PC-3 (cell line): ENCODE measurements at regions not wholly inside any gene's neighbourhood (a gene's known extent, or its start where the extent isn't known, plus 50 kb on each side); places are given as distances from the start of the nearest gene placed in this dataset.

Experiments used
- ATAC-seq: fragments of 200-7000 bp; cut with Tn5 transposase; 2 replicates; pipeline ENCODE4 v1.9.1; 2020; ENCODE audit warnings: mild to moderate bottlenecking, moderate library complexity
- BruUV-seq: library from RNA; stranded (reverse); fragments of 400-500 nt; replicated peaks from 2 replicates; lab custom pipeline; 2021; lab: Mats Ljungman, UMichigan
- CTCF ChIA-PET: fragments of 300-600 bp; sonication (Branson Sonifier 250); formaldehyde crosslinking; loops from one replicate; lab custom pipeline; 2022; ENCODE audit warnings: antibody characterized with exemption; lab: Charles Lee
- POLR2A ChIA-PET: fragments of 300-600 bp; sonication (Branson Sonifier 250); formaldehyde crosslinking; loops from one replicate; lab custom pipeline; 2022; ENCODE audit warnings: antibody characterized with exemption; ENCODE audit not compliant: unreplicated experiment; lab: Charles Lee
- DNase-seq: peaks from one replicate; pipeline ENCODE4 v3.0.0-alpha.2; 2015
- H2AFZ ChIP-seq: fragments of 300-600 bp; sonication (generic); 2 replicates; pipeline ENCODE4 v1.6.0; 2016; ENCODE audit warnings: antibody characterized with exemption, low read length
- H3F3A ChIP-seq: fragments of 300-600 bp; sonication (generic); one replicate; pipeline ENCODE4 v1.6.0; 2017; ENCODE audit warnings: antibody characterized with exemption, low read length, control low read depth, mild to moderate bottlenecking; ENCODE audit not compliant: unreplicated experiment
- H3K27ac ChIP-seq: fragments of 300-600 bp; sonication (generic); 2 replicates; pipeline ENCODE4 v1.5.1; 2016; ENCODE audit warnings: mild to moderate bottlenecking, low read length
- H3K27me3 ChIP-seq: fragments of 300-600 bp; sonication (generic); 2 replicates; pipeline ENCODE4 v1.6.1; 2016; ENCODE audit warnings: low read length, mixed read lengths
- H3K36me3 ChIP-seq: fragments of 300-600 bp; sonication (generic); 2 replicates; pipeline ENCODE4 v1.6.1; 2016; ENCODE audit warnings: low read depth, mixed run types, low read length, mixed read lengths
- H3K4me1 ChIP-seq: fragments of 300-600 bp; sonication (generic); 2 replicates; pipeline ENCODE4 v1.5.1; 2016; ENCODE audit warnings: low read length; ENCODE audit not compliant: insufficient read depth
- H3K4me2 ChIP-seq: fragments of 300-600 bp; sonication (generic); 2 replicates; pipeline ENCODE4 v1.6.0; 2016; ENCODE audit warnings: low read length
- H3K4me3 ChIP-seq: fragments of 300-600 bp; sonication (generic); 2 replicates; pipeline ENCODE4 v1.5.1; 2016; ENCODE audit warnings: mild to moderate bottlenecking, low read length, mixed read lengths
- H3K79me2 ChIP-seq: fragments of 300-600 bp; sonication (generic); 2 replicates; pipeline ENCODE4 v1.6.1; 2017; ENCODE audit warnings: low read length, mixed read lengths
- H3K9ac ChIP-seq: fragments of 300-600 bp; sonication (generic); 2 replicates; pipeline ENCODE4 v1.6.0; 2016; ENCODE audit warnings: mild to moderate bottlenecking, low read length
- H3K9me2 ChIP-seq: fragments of 300-600 bp; sonication (generic); replicated peaks from 2 replicates; pipeline ENCODE4 v1.6.1; 2016; ENCODE audit warnings: mixed run types, low read length, mixed read lengths
- H3K9me3 ChIP-seq: fragments of 300-600 bp; sonication (generic); 2 replicates; pipeline ENCODE4 v1.6.1; 2016; ENCODE audit warnings: low read length, mixed read lengths
- H4K20me1 ChIP-seq: fragments of 300-600 bp; sonication (generic); 2 replicates; pipeline ENCODE4 v1.6.1; 2016; ENCODE audit warnings: low read length, mixed read lengths
- CTCF ChIP-seq: fragments of 300-600 bp; sonication (generic); conservative IDR thresholded peaks from 2 replicates; pipeline ENCODE4 v1.5.1; 2017; ENCODE audit warnings: antibody characterized with exemption, low read depth, mild to moderate bottlenecking, low read length
- EZH2 ChIP-seq: fragments of 300-600 bp; sonication (generic); IDR thresholded peaks from one replicate; pipeline ENCODE4 v1.6.1; 2017; ENCODE audit warnings: antibody characterized with exemption, mild to moderate bottlenecking, low read length; ENCODE audit not compliant: unreplicated experiment
- EZH2phosphoT487 ChIP-seq: fragments of 300-600 bp; sonication (generic); IDR thresholded peaks from 2 replicates; pipeline ENCODE4 v1.6.1; 2018; ENCODE audit warnings: mild to moderate bottlenecking, antibody characterized with exemption, low read length, borderline replicate concordance
- intact Hi-C: fragments of 100-400 bp; cut with micrococcal nuclease; formaldehyde crosslinking; loops from 2 replicates; pipeline ENCODE4 v1.9.0; 2023

DNA sequence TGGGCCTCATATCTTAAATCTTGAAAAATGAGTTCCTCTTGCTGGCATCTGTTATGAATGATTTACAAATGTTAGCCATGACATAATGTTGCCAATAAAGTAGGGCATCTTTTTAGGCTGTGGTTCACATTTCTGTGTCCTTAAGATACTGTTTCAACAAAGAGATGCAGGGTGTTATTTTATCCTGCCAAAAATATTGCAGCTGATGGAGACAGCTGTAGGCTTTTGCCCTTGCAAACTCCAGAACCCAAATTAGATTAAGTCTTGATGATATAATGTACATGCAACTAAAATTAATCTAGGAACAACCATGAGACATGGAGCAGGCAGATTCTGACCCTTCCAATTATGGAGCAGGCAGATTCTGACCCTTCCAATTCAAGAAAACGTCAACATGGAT, 228.2 kb upstream of the GRIN3A start:
- ChIA-PET POLR2A (no interaction called here), CTCF (no interaction called here)
- Histone ChIP-seq H3K27ac (no peak overlapping the region), H3K9ac (no peak overlapping the region), H3K4me3 (no peak overlapping the region), H2AFZ (no peak overlapping the region), H3F3A (no peaks in the 10 kb centered on the region), H3K4me1 (no peaks in the 10 kb centered on the region), H3K36me3 (no peaks in the 10 kb centered on the region), H3K9me3 (no peaks in the 10 kb centered on the region), H4K20me1 (no peaks in the 10 kb centered on the region), H3K79me2 (no peaks in the 10 kb centered on the region), H3K9me2 (no peaks in the 10 kb centered on the region), H3K4me2 (no peak overlapping the region), H3K27me3 (no peaks in the 10 kb centered on the region)
- BruUV-seq, result no TSS peak
- intact Hi-C loops, result loop anchor here (10.0 kb wide), 1 partner anchor 62 kb away; no protein-coding TSS in a partner anchor
- ATAC-seq, result no peak
- DNase-seq, result no peak
- no peak for TF ChIP-seq EZH2
- no peak for TF ChIP-seq CTCF
- no peak for TF ChIP-seq EZH2phosphoT487

DNA sequence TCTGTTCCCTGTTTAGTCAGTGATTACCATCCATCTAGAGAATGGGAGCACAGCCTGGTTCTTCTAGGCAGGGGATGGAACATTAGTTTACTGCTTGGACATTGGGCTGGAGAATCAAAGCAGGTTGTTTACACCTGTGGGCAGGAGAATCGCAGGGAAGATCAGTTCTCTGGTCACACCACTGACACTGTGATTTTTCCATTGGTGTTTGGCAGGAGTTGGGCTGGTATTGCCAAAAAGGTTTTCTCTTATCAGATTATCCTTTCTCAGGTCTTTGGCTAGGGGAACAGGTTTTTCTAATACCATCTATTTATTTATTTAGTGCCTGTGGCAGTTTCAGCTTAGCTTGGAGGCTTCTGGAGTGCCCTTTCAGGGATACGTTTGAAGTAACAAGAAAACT, 219.3 kb upstream of the GRIN3A start:
- no peak for DNase-seq
- no TSS peak for BruUV-seq
- POLR2A ChIA-PET, result no interaction called here

GRCh38 chr9:101951598-101951997, 213.2 kb upstream of the GRIN3A start:
- Histone ChIP-seq H3K79me2 (no peaks in the 10 kb centered on the region), H2AFZ (no peak overlapping the region), H3K4me3 (no peak overlapping the region), H3K27me3 (no peaks in the 10 kb centered on the region), H3K4me1 (no peaks in the 10 kb centered on the region), H3K9ac (no peak overlapping the region), H3K4me2 (no peak overlapping the region), H3F3A (no peaks in the 10 kb centered on the region), H3K9me3 (no peaks in the 10 kb centered on the region), H4K20me1 (no peaks in the 10 kb centered on the region), H3K27ac (no peak overlapping the region), H3K36me3 (no peaks in the 10 kb centered on the region), H3K9me2 (no peaks in the 10 kb centered on the region)
- TF ChIP-seq EZH2phosphoT487 (no peak), CTCF (no peak)
- intact Hi-C loops, result no loop called here
- POLR2A ChIA-PET, result no interaction called here
- CTCF ChIA-PET, result no interaction called here
- BruUV-seq, result no TSS peak
- DNase-seq, result no peak
- ATAC-seq, result no peak

More for the DNA sequence above, 219.3 kb upstream of the GRIN3A start:
- no peaks in the 10 kb centered on the region for H3K4me1 ChIP-seq
- no peak overlapping the region for H3K4me2 ChIP-seq
- no peaks in the 10 kb centered on the region for H4K20me1 ChIP-seq
- CTCF ChIA-PET, result no interaction called here
- no peaks in the 10 kb centered on the region for H3F3A ChIP-seq
- no peak overlapping the region for H3K27ac ChIP-seq
- H3K9me2 ChIP-seq, result no peaks in the 10 kb centered on the region
- no peaks in the 10 kb centered on the region for H3K79me2 ChIP-seq
- ATAC-seq, result no peak
- intact Hi-C loops, result no loop called here
- H3K9ac ChIP-seq, result no peak overlapping the region
- H3K9me3 ChIP-seq, result no peaks in the 10 kb centered on the region
- H3K36me3 ChIP-seq, result no peaks in the 10 kb centered on the region
- no peak for TF ChIP-seq EZH2
- TF ChIP-seq CTCF, result no peak
- no peak for TF ChIP-seq EZH2phosphoT487
- H2AFZ ChIP-seq, result no peak overlapping the region
- no peak overlapping the region for H3K4me3 ChIP-seq
- H3K27me3 ChIP-seq, result no peaks in the 10 kb centered on the region
